Anterior cingulate cortex (tissue), 58 donors: ENCODE measurements at regions not wholly inside any gene's neighbourhood (a gene's known extent, or its start where the extent isn't known, plus 50 kb on each side); places are given as distances from the start of the nearest gene placed in this dataset.

Experiments
- DNase-seq, 58 donors: peaks; one replicate each; lab custom pipeline; 2025; lab: John Stamatoyannopoulos, UW

GRCh38 chr4:181291615-181292014, 951.6 kb upstream of the TENM3 start:
- DNase-seq, result no peak

DNA sequence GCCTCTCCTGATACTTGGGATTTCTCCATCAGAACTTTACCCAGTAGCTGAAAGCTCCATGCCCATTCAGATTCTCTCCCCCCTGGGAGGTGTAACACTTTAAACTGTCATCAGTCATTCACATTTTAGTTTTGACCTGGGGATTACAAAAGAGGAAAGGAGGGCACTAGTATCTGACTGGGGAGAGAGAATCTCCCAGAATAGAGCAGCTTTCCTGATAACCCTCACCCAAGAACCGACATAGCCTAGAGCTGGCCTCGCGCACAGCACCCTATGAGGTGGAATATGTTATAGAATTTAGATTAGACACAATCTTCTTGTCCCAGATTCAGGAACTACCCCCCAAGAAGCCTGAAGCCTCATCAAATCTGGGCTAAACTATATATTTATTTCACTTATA, 950.2 kb upstream of the TENM3 start:
- DNase-seq, result no peak

- no peak for DNase-seq
These were observed 949.7 kb upstream of the TENM3 start for GRCh38 chr4:181293541-181293940.

DNA sequence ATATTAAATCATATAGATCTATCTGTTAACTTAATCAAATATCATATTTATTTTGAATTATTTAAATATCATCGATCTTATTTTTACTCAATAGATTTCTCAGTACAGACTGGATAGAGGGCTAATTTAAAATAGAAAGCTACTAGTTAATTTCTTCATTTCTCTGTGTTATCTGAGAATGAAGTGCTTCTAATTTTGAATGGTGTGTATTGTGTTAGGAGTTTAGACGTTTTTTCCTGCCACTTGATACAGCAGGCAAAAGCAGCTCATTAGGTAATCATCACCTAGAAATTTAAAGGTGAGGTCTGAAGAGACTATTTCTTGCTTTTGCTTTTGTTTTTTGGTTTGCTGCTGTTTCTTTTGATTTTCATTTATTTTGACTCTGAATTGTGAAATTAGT, 948.8 kb upstream of the TENM3 start:
- no peak for DNase-seq

DNA sequence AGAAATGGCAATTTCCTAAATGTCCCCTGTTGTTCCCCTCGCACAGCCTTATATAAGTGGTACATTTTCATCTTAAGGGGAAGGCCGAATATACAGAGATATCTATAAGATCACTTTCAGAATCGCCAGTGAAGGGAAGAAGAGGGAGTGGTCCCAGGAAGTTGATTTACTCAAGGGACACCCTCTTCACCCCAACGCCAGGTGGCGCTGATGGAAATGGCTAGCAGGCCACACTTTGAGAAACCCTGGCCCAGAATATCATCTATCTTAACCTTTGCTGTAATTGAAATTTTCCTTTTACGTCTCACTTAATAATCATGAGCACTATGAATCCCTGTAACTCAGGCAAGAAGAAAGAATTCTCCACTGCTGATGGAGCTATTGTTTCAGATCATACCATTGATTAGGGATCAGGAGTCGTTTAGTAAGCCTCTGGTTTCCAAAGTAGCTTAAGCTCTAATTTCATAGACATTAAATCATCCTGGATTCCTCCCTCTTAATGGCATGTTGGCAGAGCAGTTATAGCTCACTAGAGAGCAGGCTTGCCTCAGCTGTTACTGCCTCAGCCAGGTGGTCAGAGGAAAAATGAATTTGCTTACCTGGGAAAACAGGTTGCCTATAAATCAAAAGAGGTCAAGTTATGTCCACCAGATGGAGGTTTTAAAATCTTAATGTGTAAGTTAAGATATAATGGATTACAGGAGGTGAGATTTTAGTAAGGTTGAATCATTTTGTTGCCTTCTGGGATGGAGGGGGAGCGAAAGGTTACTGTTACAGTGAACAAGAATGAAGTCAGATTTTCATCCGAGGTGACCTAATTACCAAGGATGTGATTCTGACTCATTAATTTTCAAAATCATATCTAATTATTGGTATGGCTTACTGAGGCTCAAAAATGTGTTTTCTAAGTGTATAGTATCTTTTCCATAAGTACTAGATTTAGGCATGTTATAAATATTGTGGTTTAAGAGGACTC, 941.2 kb upstream of the TENM3 start:
- peak in 1 of 58 donors; percentile 2 for DNase-seq

GRCh38 chr4:181307824-181308223, 935.4 kb upstream of the TENM3 start:
- no peak for DNase-seq

GRCh38 chr4:181308476-181309312, 934.5 kb upstream of the TENM3 start:
- DNase-seq, result no peak

DNA sequence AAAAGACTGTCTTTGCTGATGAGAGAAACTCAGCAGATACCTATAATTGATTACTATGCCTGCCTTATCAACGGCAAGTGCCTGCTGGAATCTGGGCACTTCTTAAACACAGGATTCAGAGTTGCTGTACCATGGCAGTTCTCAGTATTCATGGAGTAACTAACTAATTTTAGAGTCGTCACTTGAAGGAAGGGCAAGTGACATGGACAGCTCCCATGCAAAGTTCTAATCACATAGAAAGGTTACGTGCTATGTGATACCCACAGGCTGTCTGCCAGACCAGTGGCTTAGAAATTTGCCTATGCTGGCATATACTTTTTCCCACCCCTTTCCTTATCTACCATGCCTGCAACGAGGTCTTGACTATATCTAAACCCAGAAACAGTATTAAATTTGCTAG, 931.1 kb upstream of the TENM3 start:
- no peak for DNase-seq

- DNase-seq, result no peak
These were observed 923.6 kb upstream of the TENM3 start for GRCh38 chr4:181319629-181320028.

DNA sequence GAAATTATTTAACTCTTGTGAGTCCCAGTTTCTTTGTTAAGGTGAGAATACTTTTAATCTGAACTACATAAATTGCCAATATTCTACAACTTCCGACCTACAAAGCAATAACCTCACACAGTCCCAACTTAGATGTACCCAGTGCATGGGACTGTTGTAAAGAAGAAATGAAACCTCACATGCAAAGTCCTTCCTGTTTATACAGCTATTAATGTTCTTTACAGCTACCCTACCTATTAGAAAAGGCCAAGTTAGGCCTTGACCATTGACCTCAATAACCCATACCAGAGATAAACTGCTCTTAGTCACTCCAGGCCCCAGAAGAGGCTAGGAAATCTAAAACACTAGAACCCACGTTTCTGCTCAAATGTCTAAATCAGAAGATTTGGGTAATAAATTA, 920.1 kb upstream of the TENM3 start:
- DNase-seq, result no peak

DNA sequence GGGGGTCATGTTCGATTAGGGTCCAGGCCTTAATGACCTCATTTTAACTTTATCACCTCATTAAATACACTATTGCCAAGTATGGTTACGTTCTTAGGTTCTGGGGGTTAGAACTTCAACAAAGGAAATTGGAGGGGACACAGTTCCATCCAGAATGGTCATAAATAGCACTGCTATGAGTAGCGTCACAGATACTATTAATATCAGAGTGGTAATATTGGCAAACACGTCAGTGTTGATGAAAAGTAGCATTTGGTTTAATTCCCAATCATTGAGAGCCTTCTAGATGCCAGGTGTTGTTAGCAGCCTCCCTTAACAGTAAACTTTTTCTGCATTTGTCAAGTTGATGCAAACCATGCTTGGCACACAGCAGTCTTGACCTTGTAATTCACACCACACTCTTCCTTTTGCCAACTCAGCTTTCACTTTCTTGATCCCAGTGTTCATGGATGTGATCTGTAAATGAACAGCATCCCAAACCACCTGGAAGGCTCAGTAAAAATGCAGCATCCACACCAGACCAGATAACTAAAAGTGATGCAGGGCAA, 912.5 kb upstream of the TENM3 start:
- no peak for DNase-seq

DNA sequence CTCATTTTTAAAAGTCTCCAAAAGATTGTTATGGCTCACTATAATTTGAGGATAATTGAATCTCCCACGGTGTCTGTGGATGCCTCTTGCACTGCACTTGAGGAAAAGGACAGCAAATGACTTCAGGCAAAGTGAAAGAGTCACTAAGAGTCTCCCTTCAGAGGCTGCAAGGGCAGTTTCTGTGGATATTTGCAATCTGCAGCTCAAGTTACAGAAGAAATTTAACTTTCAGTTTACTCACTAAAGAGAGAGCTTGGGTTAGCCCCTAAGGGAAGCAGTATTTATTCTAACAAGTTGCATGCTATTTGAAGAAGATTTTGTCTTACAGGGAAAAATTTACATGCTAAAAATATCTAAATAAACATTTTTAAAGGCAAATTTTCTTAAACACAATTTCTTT, 912.0 kb upstream of the TENM3 start:
- no peak for DNase-seq

DNA sequence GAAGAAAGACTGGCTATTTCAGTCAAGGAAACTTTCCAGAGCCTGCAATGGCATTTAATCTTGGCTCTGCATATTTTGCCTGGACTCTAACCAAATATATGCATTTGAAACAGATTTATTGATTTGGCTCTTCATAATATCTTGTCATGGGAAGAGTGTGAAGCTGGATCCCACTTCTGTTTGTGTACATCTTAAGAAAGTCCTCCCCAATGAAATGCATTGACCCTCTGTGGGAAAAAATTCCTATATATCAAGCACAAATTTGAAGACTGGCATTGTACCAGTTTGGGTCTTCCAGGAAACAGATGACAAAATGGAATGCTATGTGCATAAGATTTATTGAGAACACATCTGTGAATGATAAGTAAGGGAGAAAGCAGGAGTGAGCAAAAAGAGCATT, 897.3 kb upstream of the TENM3 start:
- DNase-seq, result no peak

DNA sequence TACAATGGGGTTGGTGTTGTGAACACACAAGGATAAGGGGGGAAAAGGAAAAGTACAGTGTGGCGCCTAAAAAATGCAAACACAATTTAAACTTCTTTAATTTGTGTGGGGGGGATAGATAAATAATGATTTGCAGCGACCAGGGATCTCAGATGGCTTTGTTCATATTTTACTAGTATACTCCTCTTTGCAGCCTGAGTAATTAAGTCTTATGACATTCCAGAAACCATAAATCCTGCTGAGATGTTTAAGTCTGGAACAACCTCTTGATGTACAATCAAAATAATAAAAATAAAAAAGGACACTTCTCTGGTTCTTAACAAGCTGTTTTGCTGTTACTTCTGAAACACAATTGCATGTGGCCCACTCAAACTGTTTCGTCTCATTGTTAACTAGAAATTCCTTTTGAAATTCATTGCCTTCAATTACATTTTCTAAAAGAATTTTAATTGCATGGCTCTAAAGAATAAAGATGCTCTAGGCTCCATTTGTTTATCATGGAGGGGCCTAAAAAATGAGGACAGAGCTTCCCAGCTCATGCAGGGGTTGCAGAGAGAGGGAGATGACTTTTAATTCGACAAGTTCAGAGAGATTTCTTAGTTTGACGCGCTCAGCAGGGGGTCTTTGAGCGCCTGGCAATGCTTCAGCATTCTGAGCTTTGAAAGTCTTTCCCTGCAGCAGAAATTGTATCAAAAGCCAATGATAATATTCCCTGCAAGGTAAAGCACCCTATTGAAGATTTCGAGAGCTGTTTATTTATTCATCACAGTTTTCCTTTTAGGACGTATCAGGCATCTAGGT, 892.4 kb upstream of the TENM3 start:
- DNase-seq, result no peak

DNA sequence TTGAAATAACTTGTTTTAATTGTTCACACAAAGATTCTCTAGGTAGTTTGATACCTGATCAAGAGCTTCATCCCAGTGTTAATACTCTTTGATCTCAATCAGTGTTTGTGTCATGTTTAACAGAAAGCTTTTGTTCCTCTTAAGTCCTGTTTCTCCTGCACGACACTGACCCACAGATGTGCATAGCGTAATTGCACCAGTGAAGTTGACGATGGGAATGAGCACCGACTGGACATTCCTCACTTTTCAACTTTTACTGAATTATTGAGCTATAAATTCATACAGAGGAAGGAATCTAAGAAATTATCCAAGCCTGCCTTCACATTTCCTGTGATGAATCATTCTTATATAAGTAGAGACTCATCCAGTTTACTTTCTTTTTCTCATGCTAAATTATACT, 878.7 kb upstream of the TENM3 start:
- no peak for DNase-seq

- no peak for DNase-seq
These were observed 877.5 kb upstream of the TENM3 start for GRCh38 chr4:181365671-181366070.

GRCh38 chr4:181372014-181372413, 871.2 kb upstream of the TENM3 start:
- DNase-seq, result no peak

GRCh38 chr4:181376058-181376457, 867.1 kb upstream of the TENM3 start:
- DNase-seq, result no peak

- DNase-seq, result no peak
These were observed 855.1 kb upstream of the TENM3 start for GRCh38 chr4:181388061-181388460.

- DNase-seq, result no peak
These were observed 826.2 kb upstream of the TENM3 start for GRCh38 chr4:181416966-181417365.
